ENCODE measurements at regions not wholly inside any gene's neighbourhood (a gene's known extent, or its start where the extent isn't known, plus 50 kb on each side); places are given as distances from the start of the nearest gene placed in this dataset.

DNA sequence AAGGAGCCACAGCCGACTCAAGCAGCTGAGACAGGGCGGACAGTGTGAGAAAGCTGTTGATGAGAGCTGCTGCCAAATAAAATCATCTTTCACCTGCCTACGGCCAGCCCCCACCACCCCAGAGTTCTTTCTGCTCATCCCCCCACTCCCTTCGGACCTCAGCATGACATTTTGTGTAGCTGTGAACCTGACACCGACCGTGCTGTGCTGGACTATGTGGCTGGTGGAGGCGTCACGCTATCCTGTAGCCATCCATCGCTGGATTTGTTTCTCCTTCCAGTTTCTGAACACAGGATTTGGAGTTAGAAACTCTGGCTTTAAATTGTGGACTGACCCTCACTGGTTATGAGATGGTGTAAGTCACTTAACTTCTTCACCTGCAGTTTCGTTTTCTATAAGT is 317.3 kb downstream of the DCDC2C start:
- H3K27me3 ChIP-seq (ENCODE audit: control insufficient read depth, insufficient read depth, low read length) = no peaks in the 10 kb centered on the region
- no peak for DNase-seq (ENCODE audit: low read depth)
- ChIA-PET CTCF (no interaction called here), POLR2A (no interaction called here)
- TF ChIP-seq, protein P1, sequence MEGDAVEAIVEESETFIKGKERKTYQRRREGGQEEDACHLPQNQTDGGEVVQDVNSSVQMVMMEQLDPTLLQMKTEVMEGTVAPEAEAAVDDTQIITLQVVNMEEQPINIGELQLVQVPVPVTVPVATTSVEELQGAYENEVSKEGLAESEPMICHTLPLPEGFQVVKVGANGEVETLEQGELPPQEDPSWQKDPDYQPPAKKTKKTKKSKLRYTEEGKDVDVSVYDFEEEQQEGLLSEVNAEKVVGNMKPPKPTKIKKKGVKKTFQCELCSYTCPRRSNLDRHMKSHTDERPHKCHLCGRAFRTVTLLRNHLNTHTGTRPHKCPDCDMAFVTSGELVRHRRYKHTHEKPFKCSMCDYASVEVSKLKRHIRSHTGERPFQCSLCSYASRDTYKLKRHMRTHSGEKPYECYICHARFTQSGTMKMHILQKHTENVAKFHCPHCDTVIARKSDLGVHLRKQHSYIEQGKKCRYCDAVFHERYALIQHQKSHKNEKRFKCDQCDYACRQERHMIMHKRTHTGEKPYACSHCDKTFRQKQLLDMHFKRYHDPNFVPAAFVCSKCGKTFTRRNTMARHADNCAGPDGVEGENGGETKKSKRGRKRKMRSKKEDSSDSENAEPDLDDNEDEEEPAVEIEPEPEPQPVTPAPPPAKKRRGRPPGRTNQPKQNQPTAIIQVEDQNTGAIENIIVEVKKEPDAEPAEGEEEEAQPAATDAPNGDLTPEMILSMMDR (IDR thresholded peaks at IDR 0.05; ENCODE audit: insufficient read depth, low read depth, low read length) = no peak
- no peak overlapping the region for H3K4me3 ChIP-seq (ENCODE audit: low read depth, low read length)
- no peaks in the 10 kb centered on the region for H3K36me3 ChIP-seq (ENCODE audit: control insufficient read depth, insufficient read depth, low read length)

DNA sequence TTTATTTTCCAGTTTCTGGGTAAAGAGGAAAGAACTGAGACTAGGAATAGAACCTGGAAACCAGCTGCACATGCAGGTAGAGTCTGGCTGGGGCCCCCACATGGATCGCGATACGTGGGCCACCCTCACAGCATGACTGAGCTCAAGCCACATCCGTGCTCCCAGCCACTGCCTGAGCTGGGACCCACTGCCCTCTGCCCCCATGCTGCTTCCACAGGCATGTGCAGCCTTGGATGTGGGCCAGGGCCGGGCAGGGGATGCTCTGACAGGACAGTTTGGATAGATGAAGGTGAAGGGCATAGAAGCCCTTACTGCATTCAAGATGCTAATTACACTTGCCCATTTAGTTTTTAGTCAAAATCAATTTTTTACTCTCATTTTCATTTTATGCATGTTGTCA is 321.2 kb downstream of the DCDC2C start:
- Histone ChIP-seq H3K27me3 (ENCODE audit: control insufficient read depth, insufficient read depth, low read length) (no peaks in the 10 kb centered on the region), H3K4me3 (ENCODE audit: low read depth, low read length) (no peak overlapping the region), H3K36me3 (ENCODE audit: control insufficient read depth, insufficient read depth, low read length) (no peaks in the 10 kb centered on the region)
- TF ChIP-seq, protein P1 (IDR thresholded peaks at IDR 0.05; ENCODE audit: insufficient read depth, low read depth, low read length) = no peak
- ChIA-PET CTCF (no interaction called here), POLR2A (no interaction called here)
- no peak for DNase-seq (ENCODE audit: low read depth)

DNA sequence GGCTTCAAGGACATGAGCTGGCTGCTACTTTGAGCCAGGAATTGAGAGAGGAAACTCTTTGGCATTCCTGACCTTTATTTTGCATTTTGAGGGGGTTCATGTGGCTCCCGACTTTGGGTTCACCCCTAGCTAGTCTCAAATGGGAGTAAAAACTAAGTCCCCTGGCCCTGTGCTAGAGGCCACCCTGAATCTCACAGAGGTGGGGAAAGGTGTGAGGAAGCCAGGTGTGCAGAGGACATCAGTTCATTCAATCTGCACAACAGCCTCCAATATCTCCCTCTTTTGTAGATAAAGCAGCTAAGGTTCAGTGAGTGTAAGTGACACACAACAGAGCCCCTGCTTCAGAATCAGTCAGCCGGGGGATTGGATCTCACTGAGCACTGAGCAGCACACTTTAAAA is 325.7 kb downstream of the DCDC2C start:
- H3K4me3 ChIP-seq (ENCODE audit: low read depth, low read length) = no peak overlapping the region
- no peaks in the 10 kb centered on the region for H3K36me3 ChIP-seq (ENCODE audit: control insufficient read depth, insufficient read depth, low read length)
- DNase-seq (ENCODE audit: low read depth) = no peak
- TF ChIP-seq, protein P1 (IDR thresholded peaks at IDR 0.05; ENCODE audit: insufficient read depth, low read depth, low read length) = no peak
- ChIA-PET POLR2A (no interaction called here), CTCF (no interaction called here)
- no peaks in the 10 kb centered on the region for H3K27me3 ChIP-seq (ENCODE audit: control insufficient read depth, insufficient read depth, low read length)

DNA sequence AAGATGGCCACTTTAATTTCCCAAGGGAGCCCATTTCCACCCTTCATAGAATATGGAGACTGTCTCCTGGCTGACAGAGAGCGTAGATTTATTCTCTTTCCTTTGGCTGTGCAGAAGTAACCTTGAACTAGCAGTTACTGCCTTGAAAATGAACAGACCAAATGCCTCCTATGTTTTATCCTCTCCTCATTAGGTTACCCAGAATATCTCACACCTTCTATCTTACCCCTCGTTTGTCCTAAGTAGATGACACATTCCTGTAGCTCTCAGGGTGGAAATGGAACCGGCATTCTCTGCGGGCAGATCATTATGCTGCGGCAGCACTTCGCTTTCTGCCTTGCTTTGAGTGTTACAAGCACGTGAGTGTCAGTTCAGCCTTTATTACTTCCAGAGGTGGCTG is 336.5 kb downstream of the DCDC2C start:
- POLR2A ChIA-PET = no interaction called here

DNA sequence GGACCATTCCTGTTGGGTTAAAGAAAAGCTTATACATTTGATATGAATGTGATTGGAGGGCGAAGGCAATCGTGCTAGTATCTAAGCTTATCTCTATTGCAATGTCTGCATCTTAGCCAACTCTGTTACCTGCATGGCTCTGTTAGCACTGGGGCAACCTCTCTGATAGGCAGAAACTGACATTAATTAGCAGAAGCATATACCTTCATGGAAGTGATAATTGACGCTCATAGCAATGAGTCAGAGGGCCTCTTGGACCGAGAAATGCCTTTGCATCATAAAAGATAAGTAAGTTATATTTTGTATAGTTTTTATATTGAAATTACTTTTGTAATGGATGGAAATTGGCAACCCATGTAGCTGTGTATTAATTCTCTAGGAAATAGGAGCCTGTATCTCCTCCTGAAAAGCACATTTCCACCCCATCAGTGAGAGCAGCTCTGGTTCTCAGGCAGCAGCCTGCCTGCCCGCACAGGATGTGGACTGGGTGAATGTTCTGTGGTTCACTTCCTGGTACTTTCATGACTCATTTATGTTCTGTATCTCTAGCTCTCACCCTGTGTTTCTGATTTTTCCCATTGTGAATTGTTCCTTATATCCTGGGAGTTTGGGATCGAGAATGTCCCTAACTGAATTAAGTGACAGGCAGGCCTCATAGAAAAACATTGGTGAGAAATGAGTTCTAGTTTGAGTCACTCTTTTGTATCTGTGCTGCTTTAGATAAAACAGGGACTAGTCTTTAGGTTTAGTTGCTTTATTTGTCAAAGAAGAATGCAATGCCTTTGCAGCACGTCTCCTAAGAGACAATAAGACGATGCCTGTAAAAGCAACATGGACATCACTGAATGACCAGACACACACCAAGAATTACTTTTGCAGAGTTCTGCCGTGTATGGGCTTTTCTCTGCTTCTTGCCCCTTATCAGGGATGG is 344.9 kb downstream of the DCDC2C start:
- CTCF ChIA-PET = no interaction called here
- DNase-seq (ENCODE audit: low read depth) = no peak
- TF ChIP-seq, protein P1 (IDR thresholded peaks at IDR 0.05; ENCODE audit: insufficient read depth, low read depth, low read length) = no peak

More for the DNA sequence above, 336.5 kb downstream of the DCDC2C start:
- H3K4me3 ChIP-seq (ENCODE audit: low read depth, low read length) = no peak overlapping the region
- no peaks in the 10 kb centered on the region for H3K27me3 ChIP-seq (ENCODE audit: control insufficient read depth, insufficient read depth, low read length)
- H3K36me3 ChIP-seq (ENCODE audit: control insufficient read depth, insufficient read depth, low read length) = no peaks in the 10 kb centered on the region
- TF ChIP-seq, protein P1 (IDR thresholded peaks at IDR 0.05; ENCODE audit: insufficient read depth, low read depth, low read length) = no peak
- CTCF ChIA-PET = no interaction called here
- no peak for DNase-seq (ENCODE audit: low read depth)

More for the DNA sequence above, 344.9 kb downstream of the DCDC2C start:
- Histone ChIP-seq H3K27me3 (ENCODE audit: control insufficient read depth, insufficient read depth, low read length) (no peaks in the 10 kb centered on the region), H3K36me3 (ENCODE audit: control insufficient read depth, insufficient read depth, low read length) (no peaks in the 10 kb centered on the region), H3K4me3 (ENCODE audit: low read depth, low read length) (no peak overlapping the region)
- POLR2A ChIA-PET = no interaction called here

Measured in BJ (cell line).